ENCODE measurements at regions not wholly inside any gene's neighbourhood (a gene's known extent, or its start where the extent isn't known, plus 50 kb on each side); places are given as distances from the start of the nearest gene placed in this dataset.

GRCh38 chr21:31497914-31498313, 153.9 kb upstream of the TIAM1 start:
- no peak for DNase-seq

GRCh38 chr21:31493350-31493880, 149.4 kb upstream of the TIAM1 start:
- no peak for DNase-seq

DNA sequence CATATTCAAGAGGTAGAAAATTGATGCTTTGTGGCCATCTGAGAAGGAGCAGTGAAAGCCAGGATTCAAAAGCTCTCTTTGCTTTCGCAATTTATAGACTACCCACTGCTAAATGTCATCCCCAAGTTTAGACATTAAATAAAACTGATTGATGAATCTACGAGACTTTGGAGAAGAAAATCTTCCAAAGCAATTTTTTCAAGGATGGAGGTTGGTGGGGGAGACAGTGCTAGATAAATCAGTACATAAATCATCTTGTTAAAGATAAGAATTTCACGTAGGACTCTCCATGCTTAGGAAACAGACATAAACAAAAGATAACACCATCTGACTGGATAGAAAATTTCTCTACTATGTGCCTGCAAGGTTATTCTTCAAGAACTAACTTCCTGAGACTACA, 147.6 kb upstream of the TIAM1 start:
- DNase-seq, result no peak

- DNase-seq, result no peak
Observed at GRCh38 chr21:31490443-31490842, 146.4 kb upstream of the TIAM1 start.

DNA sequence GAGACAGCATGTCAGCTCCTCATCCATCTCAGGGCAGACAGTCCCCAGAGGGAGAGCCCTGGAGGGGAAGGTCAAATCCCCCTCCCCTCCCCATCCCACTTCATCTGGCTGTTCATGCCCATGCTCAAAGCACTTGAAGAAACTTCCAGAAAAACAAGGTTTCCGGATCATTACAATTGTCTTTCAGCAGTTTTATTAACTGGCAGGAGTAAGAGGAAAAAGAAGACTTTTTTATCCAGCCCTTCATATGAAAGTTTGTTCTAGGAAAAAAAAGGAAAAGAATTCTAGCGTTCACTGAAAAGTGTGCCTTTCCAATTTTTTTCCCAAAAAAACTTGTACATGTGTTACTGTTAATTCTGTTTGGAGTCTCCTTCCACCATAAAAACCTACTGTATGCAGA, 145.7 kb upstream of the TIAM1 start:
- no peak for DNase-seq

- DNase-seq, result no peak
Observed at GRCh38 chr21:31489014-31489413, 145.0 kb upstream of the TIAM1 start.

GRCh38 chr21:31484219-31484618, 140.2 kb upstream of the TIAM1 start:
- DNase-seq, result no peak

GRCh38 chr21:31483146-31483545, 139.1 kb upstream of the TIAM1 start:
- DNase-seq, result no peak

- DNase-seq, result no peak
Observed at GRCh38 chr21:31482460-31482859, 138.4 kb upstream of the TIAM1 start.

GRCh38 chr21:31480228-31480627, 136.2 kb upstream of the TIAM1 start:
- DNase-seq, result no peak

DNA sequence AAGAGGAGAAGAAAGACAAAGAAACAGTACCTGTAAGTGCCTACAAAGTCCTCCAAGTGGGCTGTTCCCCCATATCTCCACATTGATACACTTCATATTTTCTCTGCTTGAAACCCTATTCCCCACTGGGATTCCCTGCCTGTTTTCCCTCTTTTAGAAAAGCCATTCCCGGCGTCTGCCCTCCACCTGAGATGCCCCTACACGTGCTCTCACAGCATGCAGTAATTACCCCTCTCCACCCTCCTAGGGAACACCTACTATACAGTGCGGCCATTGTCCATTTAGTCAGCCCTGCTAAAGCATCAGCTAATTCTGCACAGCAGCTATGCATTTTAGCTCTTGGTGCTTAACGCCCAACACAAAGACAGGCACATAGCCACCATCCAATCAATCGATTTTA, 135.7 kb upstream of the TIAM1 start:
- no peak for DNase-seq

GRCh38 chr21:31479222-31479621, 135.2 kb upstream of the TIAM1 start:
- DNase-seq, result no peak

DNA sequence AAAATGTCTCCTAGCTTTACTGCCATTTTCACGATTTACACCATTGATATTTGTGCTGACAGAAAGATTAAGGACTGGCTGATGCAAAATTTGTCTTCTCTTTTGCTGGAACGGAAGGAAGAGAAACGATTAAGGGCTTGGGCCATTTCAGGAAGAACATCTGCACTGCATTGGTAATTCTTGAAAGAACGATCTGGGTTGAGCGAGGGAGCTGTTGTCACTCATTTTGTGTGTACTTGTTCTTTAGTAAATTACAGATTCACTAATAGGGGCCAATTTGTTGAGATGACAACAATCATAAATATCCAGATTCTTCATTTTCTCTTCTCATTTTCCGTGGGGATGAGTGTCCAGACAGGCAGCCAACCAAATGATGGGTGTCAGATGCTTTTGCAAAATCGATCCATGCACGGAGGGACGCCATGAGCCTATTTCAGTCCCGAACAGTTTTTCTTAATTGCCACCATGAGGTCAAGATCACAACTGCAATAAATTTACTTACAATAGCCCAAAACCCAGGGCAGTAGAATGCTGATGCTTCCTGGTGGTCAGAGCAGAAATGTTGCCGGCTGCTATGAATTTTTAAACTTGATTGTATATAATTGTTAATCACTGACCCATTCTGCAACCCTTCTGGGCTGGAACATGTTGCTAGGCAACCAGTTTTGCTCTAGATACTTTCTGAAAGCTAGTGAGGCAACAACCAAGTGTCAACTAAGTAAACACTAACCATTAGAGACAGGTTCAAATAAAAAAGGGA, 132.4 kb upstream of the TIAM1 start:
- no peak for DNase-seq

- DNase-seq, result no peak
Observed at GRCh38 chr21:31475223-31475622, 131.2 kb upstream of the TIAM1 start.

DNA sequence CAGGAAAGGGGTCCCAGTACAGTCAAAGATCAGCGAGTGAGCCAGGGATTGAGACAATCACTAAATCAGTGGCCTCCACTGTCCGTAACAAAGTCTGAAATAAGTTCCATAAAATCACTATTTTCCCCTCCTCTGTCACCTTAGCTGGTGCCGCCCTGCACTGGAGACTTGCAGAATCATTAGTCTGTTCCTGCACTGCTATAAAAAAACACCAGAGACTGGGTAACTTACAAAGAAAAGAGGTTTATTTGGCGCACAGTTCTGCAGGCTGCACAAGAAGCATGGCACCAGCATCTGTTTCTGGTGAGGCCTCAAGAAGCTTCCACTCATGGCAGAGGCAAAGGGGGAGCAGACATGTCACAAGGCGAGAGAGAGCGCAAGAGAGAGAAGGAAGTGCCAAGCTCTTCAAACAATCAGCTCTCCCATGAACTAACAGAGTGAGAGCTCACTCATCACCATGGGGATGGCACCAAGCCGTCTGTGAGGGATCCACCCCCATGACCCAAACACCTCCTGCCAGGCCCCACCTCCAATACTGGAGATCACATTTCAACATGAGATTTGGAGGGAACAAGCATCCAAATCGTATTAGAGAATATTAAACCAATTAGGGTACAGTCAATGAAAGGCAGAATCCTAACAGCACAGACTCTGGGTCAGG, 129.8 kb upstream of the TIAM1 start:
- DNase-seq, result no peak

DNA sequence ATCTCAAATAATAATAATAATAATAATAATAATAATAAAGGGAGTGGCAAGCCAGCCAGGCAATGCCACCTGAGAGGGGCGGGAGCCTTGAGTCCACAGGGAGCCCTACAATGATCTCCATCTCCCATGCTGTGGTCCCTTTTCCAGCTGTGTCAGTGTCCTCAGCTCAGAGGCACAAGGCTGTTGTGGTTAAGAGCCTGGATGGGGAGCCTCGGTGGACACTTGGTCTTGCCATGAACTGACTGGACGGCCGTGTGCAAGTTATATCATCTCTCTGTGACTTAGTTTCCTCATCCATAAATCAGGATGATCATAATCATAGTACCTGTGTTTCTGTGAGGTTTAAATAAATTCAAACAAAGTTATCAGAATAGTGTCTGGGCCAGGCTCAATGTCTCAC, 127.8 kb upstream of the TIAM1 start:
- no peak for DNase-seq

GRCh38 chr21:31470896-31471694, 127.0 kb upstream of the TIAM1 start:
- no peak for DNase-seq

DNA sequence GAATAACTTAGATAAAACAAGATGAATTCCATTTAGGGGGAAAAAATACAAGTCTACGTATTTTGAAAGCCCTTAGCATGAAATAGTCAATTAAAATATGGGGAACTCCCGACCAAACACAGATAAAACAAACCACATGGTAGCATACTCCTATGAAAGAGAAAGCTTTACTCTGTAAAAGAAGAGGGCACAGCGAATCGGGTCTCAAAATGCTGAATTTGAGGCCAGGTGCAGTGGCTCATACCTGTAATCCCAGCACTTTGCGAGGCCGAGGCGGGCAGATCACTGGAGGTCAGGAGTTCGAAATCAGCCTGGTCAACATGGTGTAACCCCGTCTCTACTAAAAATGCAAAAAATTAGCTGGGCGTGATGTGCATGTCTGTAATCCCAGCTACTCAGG, 116.9 kb upstream of the TIAM1 start:
- DNase-seq, result no peak

DNA sequence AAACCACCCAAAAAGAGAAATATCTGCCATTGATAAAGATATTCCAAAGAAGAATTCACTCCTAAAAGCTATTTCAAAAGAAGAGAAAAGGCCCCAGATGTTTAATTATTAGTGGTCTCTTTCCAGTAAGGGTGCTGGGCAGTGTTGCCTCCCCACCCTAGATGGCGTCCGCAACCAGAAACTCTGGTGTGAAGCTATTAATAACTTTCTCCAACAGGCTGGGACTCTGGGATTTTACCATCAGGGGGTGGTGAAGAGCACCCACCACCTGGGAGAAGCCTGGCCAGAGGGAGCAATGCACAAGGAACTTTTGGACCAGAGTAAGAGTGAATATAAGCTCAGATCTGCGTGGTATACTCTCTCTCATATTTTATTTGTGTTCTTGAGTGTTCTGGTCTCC, 115.4 kb upstream of the TIAM1 start:
- DNase-seq, result no peak

GRCh38 chr21:31457675-31458074, 113.6 kb upstream of the TIAM1 start:
- no peak for DNase-seq

DNA sequence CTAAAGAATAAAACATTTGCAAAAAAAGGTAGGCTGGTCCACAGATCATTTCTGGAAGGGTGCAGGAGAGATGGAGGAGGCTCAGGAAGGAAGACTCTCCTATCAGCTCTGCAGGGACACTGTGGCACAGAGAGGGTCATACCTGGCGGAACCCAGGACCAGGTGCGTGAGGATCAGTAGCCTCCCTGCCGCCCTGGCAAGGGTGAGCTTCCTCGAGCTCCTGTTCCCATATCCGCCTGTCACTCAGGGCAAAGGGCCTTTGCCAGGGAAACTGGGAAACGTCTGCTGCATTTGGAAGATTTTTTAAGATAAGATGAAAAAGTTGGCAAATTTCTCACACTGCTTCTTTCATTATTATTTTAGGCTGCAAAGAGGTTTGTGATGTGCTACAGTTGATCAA, 112.1 kb upstream of the TIAM1 start:
- DNase-seq, result no peak

DNA sequence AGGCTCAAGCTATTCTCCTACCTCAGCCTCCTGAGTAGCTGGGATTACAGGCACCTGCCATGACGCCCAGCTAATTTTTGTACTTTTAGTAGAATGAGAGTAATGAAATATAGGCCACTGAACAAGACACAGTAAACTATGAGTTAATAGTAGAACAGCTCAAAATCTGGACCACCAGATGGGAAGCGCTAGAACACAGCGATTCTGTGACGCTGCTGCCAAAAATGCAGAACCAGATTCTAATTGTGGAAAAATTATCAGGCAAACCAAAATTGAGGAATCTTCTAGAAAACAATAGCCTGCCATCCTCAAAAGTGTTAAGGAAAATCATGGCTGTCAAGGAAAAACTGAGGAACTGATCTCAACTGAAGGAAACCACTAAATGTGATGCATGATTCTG, 111.4 kb upstream of the TIAM1 start:
- no peak for DNase-seq

DNA sequence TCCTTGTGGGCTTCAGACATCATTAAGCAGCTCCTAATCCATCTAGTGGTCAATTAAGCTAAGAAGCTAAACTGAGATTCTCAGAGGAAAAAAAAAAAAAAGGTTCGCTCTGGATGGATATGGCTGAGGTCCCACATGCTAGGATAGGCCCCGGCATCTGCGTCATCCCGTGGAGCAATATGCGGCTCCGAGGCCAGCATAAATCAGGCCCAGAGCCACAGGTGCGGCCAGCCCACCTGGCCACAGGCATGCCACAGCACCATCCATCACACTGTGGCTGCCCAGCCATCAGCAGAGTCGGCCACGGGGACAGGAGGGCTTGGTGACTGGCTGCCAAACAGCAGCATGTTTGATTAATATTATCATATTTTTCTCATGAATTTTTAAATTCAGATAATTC, 106.9 kb upstream of the TIAM1 start:
- no peak for DNase-seq
